HG03025 (cell line): ENCODE measurements at regions not wholly inside any gene's neighbourhood (a gene's known extent, or its start where the extent isn't known, plus 50 kb on each side); places are given as distances from the start of the nearest gene placed in this dataset.
"Not testable (repeated sequence)": the region's sequence is repeated elsewhere in the genome, so short reads cannot be mapped to it uniquely, and the experiment has no call there.

Experiments used
- ATAC-seq: cut with Tn5 transposase; IDR thresholded peaks from one replicate; pipeline ENCODE4 v1.9.1; 2021; ENCODE audit warnings: mild to moderate bottlenecking, moderate library complexity; ENCODE audit not compliant: unreplicated experiment, low FRiP score

DNA sequence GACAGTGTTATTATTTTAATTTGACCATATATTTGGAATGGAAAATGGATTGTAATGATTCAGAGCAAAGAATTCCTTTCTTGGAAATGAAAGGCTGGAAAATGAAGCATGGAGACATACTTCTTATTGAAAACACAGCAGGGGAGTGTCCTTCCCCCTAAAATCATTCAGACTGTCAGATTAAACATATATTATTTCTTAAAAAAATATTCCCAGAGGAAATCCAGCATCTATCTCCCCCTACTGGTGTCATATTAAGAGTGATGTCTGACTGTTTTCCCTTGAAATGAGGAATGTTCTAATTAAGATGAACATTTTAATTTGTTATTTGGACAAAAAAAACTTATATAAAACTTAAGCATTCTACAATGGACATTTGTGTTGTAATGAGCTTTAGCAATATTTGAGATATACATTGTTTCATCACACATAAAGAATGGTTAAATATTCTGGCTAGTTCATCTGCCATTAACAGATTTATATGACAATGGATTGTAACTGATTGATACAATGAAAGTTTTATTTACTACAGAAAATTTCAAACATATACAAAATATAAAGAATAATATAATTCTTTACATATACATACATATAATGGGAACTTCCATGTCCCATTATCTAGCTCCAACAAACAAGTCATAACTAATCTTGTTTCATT lies 264.6 kb downstream of the SPRY1 start:
- ATAC-seq: no peak

DNA sequence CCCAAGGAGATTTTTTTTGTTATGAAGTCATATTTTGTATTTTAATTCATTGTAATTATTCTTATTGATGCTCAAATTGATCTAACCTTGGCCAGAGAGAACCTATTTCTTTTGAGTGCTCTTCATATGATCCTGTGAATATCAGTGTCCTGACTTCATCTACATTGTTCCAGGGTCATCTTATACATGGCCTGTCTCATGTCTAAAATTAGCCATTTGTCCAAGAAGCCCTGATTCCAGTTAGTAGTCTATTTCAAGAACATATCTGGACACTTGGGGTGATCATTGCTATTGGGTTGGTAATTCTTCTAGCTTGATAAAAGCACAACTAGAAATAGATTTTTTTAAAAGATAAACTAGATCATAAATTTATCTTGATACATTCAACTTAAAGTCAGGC lies 266.2 kb downstream of the SPRY1 start:
- ATAC-seq: no peak

DNA sequence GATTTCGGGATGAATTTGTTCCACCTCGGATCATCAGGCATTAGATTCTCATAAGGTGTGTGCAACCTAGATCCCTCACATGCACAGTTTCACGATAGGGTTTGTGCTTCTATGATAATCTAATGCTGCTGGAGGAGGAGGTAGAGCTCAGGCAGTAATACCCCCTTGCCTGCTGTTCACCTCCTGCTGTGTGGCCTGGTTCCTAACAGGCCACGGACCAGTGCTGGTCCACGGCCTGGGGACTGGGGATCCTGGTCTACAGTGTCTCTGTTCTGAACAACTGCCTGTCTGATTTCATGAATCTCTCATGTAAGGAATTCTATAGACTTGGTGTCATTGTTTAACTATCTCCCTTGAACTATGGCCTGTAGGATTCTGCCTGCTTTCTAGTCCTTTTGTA lies 269.9 kb downstream of the SPRY1 start:
- no peak for ATAC-seq

DNA sequence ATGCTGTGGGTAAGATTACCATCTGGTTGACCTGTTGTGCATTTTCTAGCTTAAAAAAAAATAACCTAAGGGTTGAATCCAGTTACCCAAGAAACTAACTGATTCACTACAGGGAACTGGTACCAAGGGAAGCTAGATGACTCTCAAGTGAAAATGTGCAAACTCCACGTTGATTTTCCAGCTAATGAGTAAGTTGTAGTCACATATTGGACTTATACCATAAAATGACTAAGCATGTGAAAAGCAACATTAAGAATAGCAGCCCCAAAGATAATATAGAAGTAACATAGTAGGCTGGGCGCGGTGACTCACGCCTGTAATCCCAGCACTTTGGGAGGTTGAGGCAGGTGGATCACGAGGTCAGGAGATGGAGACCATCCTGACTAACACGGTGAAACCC lies 270.9 kb downstream of the SPRY1 start:
- ATAC-seq: no peak

DNA sequence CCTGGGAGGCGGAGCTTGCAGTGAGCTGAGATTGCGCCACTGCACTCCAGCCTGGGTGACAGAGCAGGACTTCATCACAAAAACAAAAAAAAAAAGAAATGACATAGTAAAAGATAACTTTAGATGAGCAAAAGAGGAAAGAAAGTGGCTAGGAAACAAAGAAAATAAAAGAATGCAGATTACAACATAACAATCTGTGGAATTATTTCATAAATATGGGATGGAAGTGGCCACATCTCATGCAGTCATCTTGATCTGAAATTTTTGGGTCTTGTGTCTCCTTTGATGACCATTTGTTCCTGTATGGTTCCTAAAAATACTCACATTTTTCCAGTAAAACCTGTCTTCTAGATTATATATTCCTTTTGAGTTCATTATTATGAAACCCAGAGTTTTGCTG lies 271.4 kb downstream of the SPRY1 start:
- no peak for ATAC-seq

DNA sequence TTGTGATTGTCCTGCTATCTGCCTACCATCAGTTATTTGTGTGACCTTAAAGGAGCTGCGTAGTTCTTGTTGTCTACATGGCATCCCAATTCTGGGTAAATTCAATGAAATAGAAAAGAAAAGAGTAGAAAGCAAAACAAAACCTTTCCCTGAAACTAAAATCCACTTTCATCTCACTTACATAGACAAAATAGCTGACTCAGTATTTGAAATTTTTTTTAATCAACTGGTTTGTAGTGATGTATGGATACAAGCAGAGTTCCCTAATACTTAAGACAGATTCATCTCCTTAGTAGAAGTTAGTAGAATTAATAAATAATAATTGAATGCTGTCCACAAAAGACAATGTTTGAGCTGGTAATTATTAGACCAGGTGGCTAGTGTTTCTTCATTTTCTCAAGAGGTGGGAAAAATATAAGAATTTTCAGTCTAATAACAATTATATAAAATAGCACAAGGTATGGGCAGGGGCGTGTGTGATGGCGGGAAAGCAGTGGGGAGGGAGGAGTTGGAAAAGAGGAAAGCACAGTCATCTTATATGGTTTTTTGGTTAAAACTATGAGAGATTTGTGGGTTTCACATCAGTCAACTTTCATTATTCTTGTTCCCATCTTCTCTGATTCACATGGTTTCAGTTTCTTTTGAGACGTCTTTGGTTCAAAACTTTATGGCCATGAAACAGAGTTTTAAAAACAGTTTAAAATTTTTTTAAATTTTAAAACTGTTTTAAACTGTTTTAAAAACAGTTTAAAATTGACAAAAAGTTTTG lies 275.2 kb downstream of the SPRY1 start:
- peak; percentile 86 for ATAC-seq

DNA sequence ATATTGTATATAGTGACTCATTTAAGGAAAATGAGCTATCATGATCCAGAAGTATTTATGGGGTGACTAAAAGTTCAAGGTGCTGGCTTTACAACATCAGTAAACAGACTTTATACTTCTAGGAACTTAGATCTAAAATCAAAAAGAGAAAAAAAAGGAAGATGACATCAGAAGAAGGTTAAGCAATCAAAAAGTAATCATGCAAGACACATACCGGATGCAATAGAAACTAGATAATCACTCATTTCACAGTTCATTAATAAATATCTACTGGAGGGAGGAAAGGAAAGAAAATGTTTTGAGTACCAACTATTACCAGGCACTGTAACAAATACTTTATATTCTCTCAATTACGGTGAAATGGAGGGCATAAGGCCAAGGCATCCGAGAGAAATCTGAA lies 276.4 kb downstream of the SPRY1 start:
- no peak for ATAC-seq

DNA sequence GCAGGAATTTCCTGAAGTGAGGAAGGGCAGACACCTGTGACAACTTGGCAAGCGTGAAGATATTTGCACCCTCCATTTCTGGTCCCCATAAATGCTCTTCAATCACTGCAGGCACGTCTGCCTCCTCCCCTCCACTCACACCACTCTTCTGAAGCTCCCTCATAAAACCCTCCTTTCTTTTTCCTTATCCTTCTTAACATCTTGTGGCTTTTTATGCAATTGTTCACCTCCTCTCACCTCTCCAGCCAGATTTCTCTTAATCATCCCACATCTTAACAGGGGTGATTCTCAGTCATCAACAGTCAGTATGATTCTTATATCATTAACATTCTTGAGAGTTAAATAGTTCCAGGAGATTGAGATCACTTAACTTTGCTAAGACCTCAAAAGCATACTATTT lies 277.4 kb downstream of the SPRY1 start:
- ATAC-seq: no peak

DNA sequence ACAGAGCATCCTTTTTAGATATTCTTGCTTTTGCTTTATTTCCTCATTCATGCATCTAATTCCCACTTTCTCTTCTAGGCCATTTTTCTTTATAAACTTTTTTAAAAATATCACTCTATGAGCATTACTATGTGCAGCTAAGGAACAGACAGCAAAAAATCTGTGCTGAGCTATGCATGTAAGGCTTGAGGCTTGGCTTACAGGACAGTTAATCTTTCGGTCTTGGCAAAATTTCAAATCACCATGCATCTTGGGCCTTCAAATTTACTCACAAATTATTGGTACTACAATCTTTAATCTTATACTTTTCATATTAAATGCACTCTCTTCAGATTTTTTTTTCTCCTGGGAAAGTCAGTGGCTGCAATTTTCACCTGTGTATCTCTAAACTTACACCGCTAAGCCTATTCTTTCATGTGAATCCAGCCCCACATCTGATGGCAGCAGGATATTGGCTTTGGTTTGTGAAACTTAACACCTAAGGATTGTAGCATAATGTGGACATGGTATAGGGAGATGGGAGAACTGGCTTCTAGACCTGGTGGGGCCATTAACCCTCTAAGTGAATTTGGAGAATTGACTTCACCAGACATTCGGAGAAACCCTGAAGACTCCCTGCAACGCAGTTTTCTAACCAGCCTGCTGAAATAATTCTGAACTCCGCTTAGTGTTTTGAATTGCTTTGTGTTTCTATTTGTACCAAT lies 278.3 kb downstream of the SPRY1 start:
- no peak for ATAC-seq

DNA sequence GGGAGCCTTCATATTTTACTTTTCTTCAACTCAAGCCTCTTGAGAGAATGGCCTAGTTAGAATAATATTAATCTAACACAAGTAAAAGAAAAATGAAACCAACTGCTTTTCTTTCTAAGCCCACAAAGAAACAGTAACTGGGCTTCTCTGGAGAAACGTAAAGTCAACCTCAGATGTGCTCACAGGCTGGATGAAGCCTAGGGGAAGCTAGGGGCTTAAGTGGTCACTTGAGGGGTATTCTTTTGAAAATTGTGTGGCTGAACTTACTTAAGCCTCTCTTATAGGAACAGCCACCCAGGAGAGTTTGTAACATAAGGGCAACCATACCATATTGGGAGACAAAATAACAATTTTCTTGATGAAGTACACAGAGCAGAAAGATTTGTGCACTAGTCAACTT lies 279.0 kb downstream of the SPRY1 start:
- ATAC-seq: no peak

DNA sequence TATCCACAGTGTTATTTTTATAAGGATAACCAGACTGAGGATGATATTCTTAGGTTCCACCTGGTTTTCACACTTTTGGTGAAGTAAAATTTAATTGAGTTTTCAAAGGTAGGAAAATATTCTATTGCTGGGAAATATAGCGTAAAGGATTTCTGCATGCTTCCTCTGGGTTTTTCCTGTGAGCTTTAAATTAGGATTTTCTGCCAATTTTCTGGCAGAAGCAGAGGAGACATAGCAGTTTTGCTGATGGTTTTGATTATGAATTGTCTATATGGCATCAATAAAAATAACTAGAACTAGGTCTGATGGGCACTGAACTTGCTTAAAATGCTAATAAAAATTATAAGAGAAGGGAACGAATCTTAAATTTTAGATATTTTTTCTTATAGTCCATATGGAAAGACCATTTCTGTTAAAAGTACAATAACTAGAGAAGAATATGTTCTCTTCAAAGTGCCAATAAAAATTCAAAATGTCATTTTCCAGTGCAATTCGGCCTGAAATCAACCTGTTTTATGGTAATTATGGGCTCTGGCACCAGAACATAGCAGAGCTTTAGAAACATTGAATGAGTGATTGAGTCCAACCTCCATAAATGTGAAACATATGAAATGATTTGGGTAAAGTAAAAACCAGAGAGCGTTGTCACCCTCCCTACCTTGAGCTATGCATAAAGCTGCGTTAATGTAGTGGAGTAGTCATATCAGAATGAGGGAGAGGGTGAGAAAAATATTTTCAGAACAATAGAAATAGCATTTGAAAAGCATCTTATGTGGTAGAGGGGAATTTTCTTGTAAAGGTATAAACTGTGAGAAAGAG lies 279.7 kb downstream of the SPRY1 start:
- ATAC-seq: no peak

DNA sequence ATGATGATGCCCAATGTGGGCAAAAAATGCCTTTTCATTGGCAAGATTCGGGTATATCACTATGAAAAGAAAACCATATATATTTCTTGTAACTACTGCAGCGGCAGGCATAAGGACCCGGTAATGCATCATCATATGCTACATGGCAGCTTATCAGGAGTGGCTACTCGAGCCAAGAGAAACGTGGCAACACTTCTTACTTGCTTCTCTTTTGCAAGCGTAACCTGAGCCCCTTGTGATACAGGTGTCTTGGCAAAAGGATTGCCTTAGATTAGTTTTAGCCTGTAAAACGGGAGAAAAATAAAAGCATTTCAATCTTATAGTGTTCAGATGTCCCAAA lies 280.3 kb downstream of the SPRY1 start:
- ATAC-seq: no peak

DNA sequence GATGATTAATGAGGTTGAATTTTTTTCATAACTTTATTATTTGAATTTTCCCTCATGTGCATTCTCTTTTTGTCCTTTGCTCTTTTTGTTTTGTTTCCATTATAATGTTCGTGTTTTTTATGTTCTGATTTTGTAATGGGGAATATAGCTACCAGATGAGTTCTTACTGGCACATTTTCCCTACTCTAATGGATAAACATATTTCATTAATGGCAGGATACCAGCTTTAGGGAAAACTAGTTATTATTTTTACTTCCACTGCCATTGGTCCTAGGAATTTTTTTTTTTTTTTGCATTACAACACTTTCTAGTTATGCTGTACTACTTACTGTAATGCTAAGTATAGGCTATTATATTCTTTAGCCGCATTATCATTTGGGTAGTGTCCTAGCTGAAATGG lies 286.3 kb downstream of the SPRY1 start:
- ATAC-seq: no peak

DNA sequence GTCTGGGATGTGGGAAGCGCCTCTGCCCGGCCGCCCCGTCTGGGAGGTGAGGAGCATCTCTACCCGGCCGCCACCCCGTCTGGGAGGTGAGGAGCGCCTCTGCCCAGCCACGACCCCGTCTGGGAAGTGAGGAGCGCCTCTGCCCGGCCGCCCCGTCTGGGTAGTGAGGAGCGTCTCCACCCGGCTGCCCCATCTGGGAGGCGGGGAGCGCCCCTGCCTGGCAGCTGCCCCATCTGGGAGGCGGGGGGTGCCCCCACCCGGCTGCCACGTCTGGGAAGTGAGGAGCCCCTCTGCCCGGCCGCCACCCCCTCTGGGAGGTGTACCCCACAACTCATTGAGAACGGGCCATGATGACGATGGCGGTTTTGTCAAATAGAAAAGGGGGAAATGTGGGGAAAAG lies 288.3 kb downstream of the SPRY1 start:
- not testable (repeated sequence) for ATAC-seq

DNA sequence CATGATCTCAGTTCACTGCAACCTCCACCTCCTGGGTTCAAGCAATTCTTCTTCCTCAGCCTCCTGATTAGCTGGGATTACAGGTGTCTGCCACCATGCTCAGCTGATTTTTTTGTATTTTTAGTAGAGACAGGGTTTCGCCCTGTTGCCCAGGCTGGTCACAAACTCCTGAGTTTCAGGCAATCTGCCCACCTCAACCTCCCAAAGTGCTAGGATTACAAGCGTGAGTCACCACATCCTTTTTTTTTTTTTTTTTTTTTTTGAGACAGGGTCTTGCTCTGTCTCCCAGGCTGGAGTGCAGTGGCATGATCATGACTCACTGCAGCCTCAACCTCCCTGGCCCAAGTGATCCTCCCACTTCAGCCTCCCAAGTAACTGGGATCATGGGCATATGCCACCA lies 298.9 kb downstream of the SPRY1 start:
- ATAC-seq: not testable (repeated sequence)

DNA sequence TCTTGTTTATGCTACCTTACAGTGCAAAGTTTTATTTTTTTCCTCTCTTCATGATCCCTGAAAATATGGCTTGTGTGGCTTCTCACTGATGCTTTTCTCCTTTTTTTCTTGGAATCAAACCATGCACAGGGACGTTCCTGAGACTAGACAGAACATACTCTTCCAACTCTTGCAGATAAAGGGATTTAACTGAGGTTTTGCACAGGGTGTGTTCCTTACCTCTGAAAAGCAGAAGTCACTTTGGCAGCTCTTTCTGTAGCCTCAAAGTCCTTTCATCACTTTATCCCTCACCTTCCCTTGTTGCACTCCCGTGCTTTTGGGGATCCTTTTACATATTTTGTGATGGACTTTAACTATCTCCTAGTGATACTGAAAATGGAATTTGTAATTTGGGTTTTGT lies 300.1 kb downstream of the SPRY1 start:
- ATAC-seq: no peak

DNA sequence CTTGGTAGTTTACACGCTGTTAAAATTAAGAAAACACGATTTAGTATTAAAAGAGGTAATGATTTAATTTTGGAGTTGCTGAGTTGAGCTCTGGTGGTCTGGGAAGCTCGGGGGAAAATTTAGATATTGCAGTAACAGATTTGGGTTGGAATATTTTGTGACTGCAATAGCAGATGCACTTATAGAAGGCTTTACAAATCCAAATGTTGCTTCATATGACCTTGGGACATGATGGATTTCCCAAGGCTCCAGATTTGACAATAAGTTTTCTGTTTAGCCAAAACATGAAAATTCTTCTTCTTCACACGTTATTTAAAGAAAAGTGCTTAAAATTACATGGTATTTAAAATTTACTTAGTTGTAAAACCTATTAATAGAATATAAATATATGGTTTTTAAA lies 302.0 kb downstream of the SPRY1 start:
- ATAC-seq: no peak

DNA sequence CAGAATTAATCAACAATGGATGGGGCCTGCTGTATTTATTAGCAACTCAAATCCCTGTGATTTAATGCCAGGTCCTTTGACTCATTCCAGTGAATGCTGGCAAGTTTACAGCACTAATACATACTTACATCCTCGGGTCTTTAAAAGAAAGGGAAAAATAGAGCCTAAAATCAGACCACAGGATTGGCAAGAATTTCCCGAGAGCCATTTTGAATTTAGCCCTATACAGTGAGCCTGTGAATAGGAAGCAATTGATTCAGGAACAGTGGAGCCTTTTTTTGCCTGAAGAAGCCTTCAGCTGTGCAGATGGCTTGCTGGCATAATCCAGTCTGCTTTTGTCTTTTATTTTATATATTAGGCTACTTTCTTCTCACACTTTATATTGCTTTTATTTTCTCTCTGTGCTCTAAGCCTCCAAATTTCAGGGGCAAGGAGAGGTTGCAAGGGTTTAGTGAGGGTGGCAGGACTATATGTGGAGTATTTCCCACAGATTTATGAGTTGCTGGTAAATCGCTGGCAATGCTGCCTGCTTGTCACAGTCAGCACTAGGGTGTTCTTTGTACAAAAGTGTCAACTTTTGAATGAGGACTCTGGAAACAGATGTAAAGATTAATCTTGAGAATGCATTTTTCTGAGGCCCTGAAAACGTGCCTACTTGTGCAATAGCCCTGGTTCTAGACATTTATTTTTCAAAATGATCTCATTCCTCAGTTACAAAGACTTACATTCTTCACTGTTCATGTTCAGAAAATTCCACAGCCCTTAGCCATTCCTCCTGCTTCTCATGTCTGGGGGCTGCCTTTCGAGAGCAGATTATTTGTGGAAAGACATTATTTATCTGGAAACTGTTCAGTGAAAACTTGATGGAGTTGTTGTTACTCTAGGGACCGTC lies 303.5 kb downstream of the SPRY1 start:
- no peak for ATAC-seq

DNA sequence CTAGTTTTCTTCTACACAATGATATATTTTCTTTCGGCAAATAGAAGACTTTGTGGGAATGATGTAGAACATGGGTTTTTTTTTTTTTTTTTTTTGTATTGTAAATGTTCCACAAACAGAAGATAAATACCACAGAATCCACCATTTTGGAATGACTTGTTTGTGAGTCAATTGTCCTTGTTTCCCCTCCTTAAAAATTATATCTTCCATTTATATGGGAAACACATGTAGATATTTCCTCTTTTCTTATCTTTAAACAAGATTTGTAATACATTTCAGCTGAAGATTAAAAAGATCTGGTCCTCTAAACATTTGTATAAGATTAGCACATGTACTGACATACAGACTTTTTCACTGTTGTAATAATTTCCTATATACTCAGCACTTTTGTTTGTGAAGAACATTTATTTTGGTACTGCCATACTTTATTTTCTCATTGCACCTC lies 304.6 kb downstream of the SPRY1 start:
- no peak for ATAC-seq

DNA sequence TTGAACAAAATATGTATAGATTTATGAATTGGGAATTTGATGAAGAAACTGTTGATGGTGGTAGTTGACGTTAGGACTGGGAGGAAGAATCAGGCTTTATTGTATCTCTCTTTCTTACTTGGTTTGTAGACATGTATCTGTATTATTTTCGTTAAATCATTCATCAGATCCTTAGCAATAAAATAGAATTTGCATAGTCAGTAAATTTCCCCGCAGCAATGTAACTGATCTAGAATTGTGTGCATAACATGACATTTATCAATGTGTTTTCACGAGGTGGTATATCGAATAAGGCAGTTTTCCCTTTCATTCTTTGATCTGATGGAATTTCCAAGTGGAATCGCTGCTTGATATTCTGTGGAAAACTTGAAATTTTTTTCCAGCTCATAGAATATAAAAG lies 308.8 kb downstream of the SPRY1 start:
- no peak for ATAC-seq
